ENCODE measurements at regions not wholly inside any gene's neighbourhood (a gene's known extent, or its start where the extent isn't known, plus 50 kb on each side); places are given as distances from the start of the nearest gene placed in this dataset.
"Not testable (repeated sequence)": the region's sequence is repeated elsewhere in the genome, so short reads cannot be mapped to it uniquely, and the experiment has no call there.

- DNase-seq (ENCODE audit: low read depth), result no peak
These were observed 112.3 kb upstream of the SMIM30 start for GRCh38 chr7:113230691-113231090.

DNA sequence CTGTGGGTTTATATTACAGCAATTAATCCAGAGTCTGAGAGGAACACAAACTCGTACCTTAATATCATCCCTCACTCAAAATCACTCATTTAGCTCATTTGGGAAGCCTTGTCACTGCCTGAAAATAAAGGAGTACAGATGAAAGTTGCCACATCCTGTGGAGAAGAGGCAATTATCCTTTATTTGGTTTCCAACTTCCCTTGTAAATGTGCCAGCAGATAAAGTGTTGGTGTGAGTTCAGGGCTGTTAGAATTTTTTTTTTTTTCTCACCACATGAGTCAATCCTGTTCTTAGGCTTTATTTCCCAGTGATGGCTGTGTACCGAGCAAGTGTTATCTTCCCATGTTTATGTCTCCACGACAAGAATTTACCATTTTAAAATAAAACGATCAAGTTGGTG lies 99.0 kb upstream of the SMIM30 start:
- DNase-seq (ENCODE audit: low read depth), result no peak

- DNase-seq (ENCODE audit: low read depth), result no peak
These were observed 97.7 kb upstream of the SMIM30 start for GRCh38 chr7:113216038-113216437.

DNA sequence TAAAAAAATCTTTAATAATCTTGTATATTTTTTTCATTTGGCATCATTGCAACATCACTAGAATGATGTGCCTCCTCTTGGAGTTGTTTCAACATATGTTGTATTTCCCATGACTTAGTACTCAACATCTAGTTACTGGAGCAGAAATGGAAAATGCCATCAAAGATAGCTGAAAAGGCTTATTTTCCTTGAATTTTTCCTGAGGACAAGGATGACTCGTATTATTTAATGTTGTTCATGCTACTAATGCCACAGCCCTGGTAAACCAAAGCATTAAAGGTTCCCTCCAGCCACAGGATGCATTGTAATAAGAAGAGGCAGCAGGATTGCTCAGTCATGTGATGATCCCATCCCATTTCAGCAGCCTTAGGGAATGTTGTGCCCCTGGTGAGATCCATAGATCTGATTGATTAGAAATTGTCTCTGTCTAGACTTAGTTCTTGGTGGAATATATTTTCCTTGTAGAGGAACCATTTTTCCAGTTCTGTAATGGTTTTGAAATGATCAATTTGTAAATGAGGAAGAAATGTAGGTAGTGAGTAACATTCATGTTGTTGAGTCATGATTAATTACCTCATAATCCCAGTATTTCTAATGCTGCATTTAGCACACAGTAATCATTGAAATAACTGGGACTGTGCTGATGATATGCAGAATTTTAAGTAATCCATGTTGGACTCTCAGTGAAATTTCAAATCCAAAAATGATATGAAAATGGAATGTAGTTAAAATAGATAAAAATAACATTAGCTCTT lies 91.3 kb upstream of the SMIM30 start:
- no peak for DNase-seq (ENCODE audit: low read depth)

- DNase-seq (ENCODE audit: low read depth), result no peak
These were observed 89.6 kb upstream of the SMIM30 start for GRCh38 chr7:113207931-113208330.

- DNase-seq (ENCODE audit: low read depth), result no peak
These were observed 89.1 kb upstream of the SMIM30 start for GRCh38 chr7:113207441-113207840.

GRCh38 chr7:113204415-113204814 lies 86.1 kb upstream of the SMIM30 start:
- no peak for DNase-seq (ENCODE audit: low read depth)

GRCh38 chr7:113202284-113202683 lies 83.9 kb upstream of the SMIM30 start:
- no peak for DNase-seq (ENCODE audit: low read depth)

DNA sequence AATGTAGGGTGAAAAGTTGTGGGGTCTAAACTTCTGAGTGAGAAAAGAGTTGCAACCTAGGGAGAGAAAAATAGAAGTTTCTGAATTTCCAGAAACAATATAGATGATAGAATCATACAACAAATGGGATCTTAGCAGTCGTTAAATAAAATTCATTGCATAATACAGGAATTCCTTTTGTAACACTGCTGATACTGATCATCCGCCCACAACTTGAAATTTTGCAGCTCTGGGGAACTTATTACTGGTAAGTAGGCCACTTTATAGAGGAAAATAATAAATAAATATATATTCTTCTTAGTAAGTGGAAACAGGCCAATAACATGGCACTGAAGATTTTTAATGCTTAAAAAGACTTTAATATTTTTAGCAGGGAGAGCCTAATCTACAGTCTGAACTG lies 81.9 kb upstream of the SMIM30 start:
- DNase-seq (ENCODE audit: low read depth), result no peak

- DNase-seq (ENCODE audit: low read depth), result no peak
These were observed 81.5 kb upstream of the SMIM30 start for GRCh38 chr7:113199841-113200240.

DNA sequence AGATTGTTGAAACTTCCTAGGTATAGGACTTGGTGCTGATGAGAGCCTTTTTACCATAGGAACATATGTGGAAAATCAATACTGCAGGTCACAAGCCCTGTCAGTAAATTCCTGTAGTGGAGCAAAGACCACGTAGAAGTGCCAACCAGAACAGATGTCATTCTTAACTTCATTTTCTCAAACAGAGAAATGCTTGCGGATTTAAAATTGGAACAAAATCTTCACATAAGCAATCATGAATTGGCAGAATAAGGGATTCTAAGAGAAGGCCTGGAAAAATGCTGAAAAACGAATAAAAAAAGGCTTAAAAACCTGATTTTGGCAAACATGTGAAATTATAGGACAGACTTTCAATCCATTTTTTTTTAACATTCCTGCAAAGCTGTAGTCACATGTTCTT lies 80.8 kb upstream of the SMIM30 start:
- DNase-seq (ENCODE audit: low read depth), result no peak

GRCh38 chr7:113198226-113198625 lies 79.9 kb upstream of the SMIM30 start:
- DNase-seq (ENCODE audit: low read depth), result no peak

- DNase-seq (ENCODE audit: low read depth), result no peak
These were observed 78.9 kb upstream of the SMIM30 start for GRCh38 chr7:113197274-113197673.

DNA sequence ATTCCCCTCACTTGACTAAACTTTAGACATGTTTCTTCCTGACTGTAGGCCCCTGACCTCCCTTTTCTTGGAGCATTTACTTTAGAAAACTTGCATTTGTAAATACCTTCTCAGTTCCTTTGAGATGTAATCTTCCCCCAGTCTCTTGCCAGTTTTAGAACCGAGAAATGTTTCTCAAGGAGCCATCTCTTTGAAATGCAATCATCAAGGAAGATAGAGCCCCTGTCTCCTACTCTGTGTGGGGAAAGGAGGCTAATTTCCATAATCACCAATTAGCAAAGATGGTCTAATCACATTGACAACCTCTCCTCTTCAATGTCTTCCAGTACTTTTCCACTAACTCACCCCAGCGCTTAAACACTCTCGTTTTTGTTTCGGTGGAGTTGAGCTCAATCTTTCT lies 70.0 kb upstream of the SMIM30 start:
- DNase-seq (ENCODE audit: low read depth), result no peak

GRCh38 chr7:113179313-113179712 lies 61.0 kb upstream of the SMIM30 start:
- DNase-seq (ENCODE audit: low read depth), result no peak

GRCh38 chr7:113176836-113177235 lies 58.5 kb upstream of the SMIM30 start:
- no peak for DNase-seq (ENCODE audit: low read depth)

DNA sequence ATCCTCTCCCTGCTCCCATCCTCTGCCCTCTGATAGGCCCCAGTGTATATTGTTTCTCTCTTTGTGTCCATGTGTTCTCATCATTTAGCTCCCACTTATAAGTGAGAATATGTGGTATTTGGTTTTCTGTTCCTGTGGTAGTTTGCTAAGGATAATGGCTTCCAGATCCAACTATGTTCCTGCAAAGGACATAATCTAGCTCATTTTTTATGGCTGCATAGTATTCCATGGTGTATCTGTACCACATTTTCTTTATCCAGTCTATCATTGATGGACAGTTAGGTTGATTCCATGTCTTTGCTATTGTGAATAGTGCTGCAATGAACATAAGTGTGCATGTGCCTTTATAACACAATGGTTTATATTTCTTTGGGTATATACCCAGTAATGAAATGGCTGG lies 57.8 kb upstream of the SMIM30 start:
- not testable (repeated sequence) for DNase-seq (ENCODE audit: low read depth)

GRCh38 chr7:113175525-113176104 lies 57.3 kb upstream of the SMIM30 start:
- DNase-seq (ENCODE audit: low read depth), result no peak

- DNase-seq (ENCODE audit: low read depth), result no peak
These were observed 54.4 kb upstream of the SMIM30 start for GRCh38 chr7:113172726-113173125.

- no peak for DNase-seq (ENCODE audit: low read depth)
These were observed 52.2 kb upstream of the SMIM30 start for GRCh38 chr7:113170591-113170990.

All from activated T-cell treated with anti-CD3 and anti-CD28 coated beads for 24 hours (primary cell).